ENCODE measurements at regions not wholly inside any gene's neighbourhood (a gene's known extent, or its start where the extent isn't known, plus 50 kb on each side); places are given as distances from the start of the nearest gene placed in this dataset.

GRCh38 chr11:134739136-134739535 is 327.1 kb upstream of the B3GAT1 start (continued):
- TF ChIP-seq SMAD4 (CRISPR knock-in tag; IDR thresholded peaks at IDR 0.05) (no peak), ZNF396 (CRISPR knock-in tag; IDR thresholded peaks at IDR 0.05; ENCODE audit: borderline replicate concordance) (no peak), AR (CRISPR knock-in tag; IDR thresholded peaks at IDR 0.05) (no peak), CBFB (CRISPR knock-in tag; IDR thresholded peaks at IDR 0.05; ENCODE audit: low read depth) (no peak), ZNF416 (CRISPR knock-in tag; IDR thresholded peaks at IDR 0.05) (no peak), ATF3 (CRISPR knock-in tag; conservative IDR thresholded peaks at IDR 0.05) (no peak), TP53 (CRISPR knock-in tag; IDR thresholded peaks at IDR 0.05) (no peak), RORB (CRISPR knock-in tag; IDR thresholded peaks at IDR 0.05) (no peak), ZSCAN18 (CRISPR knock-in tag; IDR thresholded peaks at IDR 0.05) (no peak), KAT7 (CRISPR knock-in tag; IDR thresholded peaks at IDR 0.05; ENCODE audit: borderline replicate concordance) (no peak), USF2 (CRISPR knock-in tag; IDR thresholded peaks at IDR 0.05) (no peak), RELA (CRISPR knock-in tag; IDR thresholded peaks at IDR 0.05; ENCODE audit: borderline replicate concordance) (no peak), ZMAT4 (CRISPR knock-in tag; IDR thresholded peaks at IDR 0.05) (no peak), NFATC4 (CRISPR knock-in tag; IDR thresholded peaks at IDR 0.05) (no peak), ZNF232 (CRISPR knock-in tag; IDR thresholded peaks at IDR 0.05) (no peak)

- Mint-ChIP-seq H3K4me1 (no peaks in the 10 kb centered on the region; the same call in 1 of the 2 replicates), H3K27ac (no peak overlapping the region), H3K4me3 (no peak overlapping the region), H3K27me3 (ENCODE audit: low read depth) (peaks cover 7% of the 10 kb centered on the region), H3K36me3 (no peaks in the 10 kb centered on the region), H3K9me3 (peaks cover under 1% of the 10 kb centered on the region; the same call in 1 of the 2 replicates)
- CTCF ChIA-PET: no interaction called here
- DNase-seq (ENCODE audit: low spot score) (no peak), ATAC-seq (no peak)
- POLR2A ChIA-PET: no interaction called here
- TF ChIP-seq CTCF (IDR thresholded peaks at IDR 0.05): no peak
- TF ChIP-seq NR3C1 (CRISPR knock-in tag; conservative IDR thresholded peaks at IDR 0.05; ENCODE audit: low read depth): no peak
- TF ChIP-seq AFF4 (CRISPR knock-in tag; IDR thresholded peaks at IDR 0.05; ENCODE audit: borderline replicate concordance): no peak
- TF ChIP-seq ATF6 (CRISPR knock-in tag; IDR thresholded peaks at IDR 0.05): no peak
- no peak for TF ChIP-seq MXD4 (CRISPR knock-in tag; IDR thresholded peaks at IDR 0.05; ENCODE audit: borderline replicate concordance)
- TF ChIP-seq ESRRA (CRISPR knock-in tag; IDR thresholded peaks at IDR 0.05; ENCODE audit: borderline replicate concordance): no peak
- no peak for TF ChIP-seq ZNF121 (CRISPR knock-in tag; IDR thresholded peaks at IDR 0.05)
- no peak for TF ChIP-seq FOXJ3 (CRISPR knock-in tag; IDR thresholded peaks at IDR 0.05; ENCODE audit: borderline replicate concordance)
Observed at GRCh38 chr11:134738581-134738980, 326.5 kb upstream of the B3GAT1 start.

Data from WTC11 (cell line).